Tibial nerve (tissue), 4 donors: ENCODE measurements at regions not wholly inside any gene's neighbourhood (a gene's known extent, or its start where the extent isn't known, plus 50 kb on each side); places are given as distances from the start of the nearest gene placed in this dataset.

Experiments
- DNase-seq, 2 donors: peaks; one replicate each; pipeline ENCODE4 v3.0.0-alpha.2; 2019; ENCODE audit warnings: low spot score in 2 of 2
- H3K27ac ChIP-seq, 4 donors: fragments of 200-600 bp; sonication (generic) in 3 of 4; one replicate each; pipeline ENCODE4 v1.5.1; 2017 to 2019; ENCODE audit warnings: mild to moderate bottlenecking in 1 of 4
- H3K27me3 ChIP-seq, 2 donors: fragments of 200-600 bp; sonication (generic) in 1 of 2; one replicate each; pipeline versions ENCODE4 v1.5.1 to v1.6.0; 2017 to 2019
- H3K36me3 ChIP-seq, 3 donors: fragments of 200-600 bp; sonication (generic); one replicate each; pipeline ENCODE4 v1.5.1; 2018 to 2019
- H3K4me1 ChIP-seq, 4 donors: fragments of 200-600 bp; sonication (generic) in 3 of 4; one replicate each; pipeline ENCODE4 v1.5.1; 2017 to 2019
- H3K4me3 ChIP-seq, 4 donors: fragments of 200-600 bp; sonication (generic) in 3 of 4; one replicate each; pipeline ENCODE4 v1.5.1; 2017 to 2019; ENCODE audit warnings: mild to moderate bottlenecking in 1 of 4, moderate library complexity in 1 of 4
- H3K9me3 ChIP-seq, 4 donors: fragments of 200-600 bp; sonication (generic) in 3 of 4; one replicate each; pipeline ENCODE4 v1.5.1; 2017 to 2019
- CTCF ChIP-seq, 5 experiments: fragments of 200-600 bp in 3 of 5; fragments of 450-650 bp in 2 of 5; sonication (generic) in 3 of 5; IDR thresholded peaks; one replicate each; pipeline ENCODE4 v1.5.1; 2016 to 2019; ENCODE audit warnings: antibody characterized with exemption in 5 of 5, mild to moderate bottlenecking in 3 of 5, moderate library complexity in 2 of 5
- EP300 ChIP-seq, 2 donors: sonication (generic); formaldehyde crosslinking; IDR thresholded peaks; one replicate each; pipeline ENCODE4 v1.6.1; 2017; ENCODE audit warnings: antibody characterized with exemption in 2 of 2, mild to moderate bottlenecking in 1 of 2
- POLR2A ChIP-seq, 2 donors: fragments of 450-650 bp; IDR thresholded peaks; one replicate each; pipeline ENCODE4 v1.6.1; 2017; ENCODE audit warnings: antibody characterized with exemption in 2 of 2, mild to moderate bottlenecking in 2 of 2, moderate library complexity in 2 of 2
- WGBS, 2 donors: methylation state at CpG; one replicate each; pipeline ENCODE4 v1.1.5; 2018; 5-methylcytosine and 5-hydroxymethylcytosine counted together

- DNase-seq, result no peak
- H3K27me3 ChIP-seq, result no peaks in the 10 kb centered on the region
- peak overlapping the region; percentile 76 to 96 (median 88) for H3K27ac ChIP-seq
- peaks cover 0 to 26% (median 6%) of the 10 kb centered on the region in 4 donors for H3K4me1 ChIP-seq
- WGBS, 2 donors, result 21 to 23% methylated on average over 13 of the region's 13 CpGs
- no peaks in the 10 kb centered on the region for H3K9me3 ChIP-seq
- TF ChIP-seq CTCF (IDR thresholded peaks at IDR 0.05) (no peak), EP300 (IDR thresholded peaks at IDR 0.05) (no peak), POLR2A (IDR thresholded peaks at IDR 0.05) (no peak)
- peak overlapping the region; percentile 65 to 90 (median 68) for H3K4me3 ChIP-seq
- H3K36me3 ChIP-seq, result peaks cover 0 to 14% (median 0%) of the 10 kb centered on the region in 3 donors
These were observed 72.4 kb downstream of the HFE start for GRCh38 chr6:26159357-26160273.

- TF ChIP-seq CTCF (IDR thresholded peaks at IDR 0.05), result no peak
- TF ChIP-seq EP300 (IDR thresholded peaks at IDR 0.05), result no peak
- TF ChIP-seq POLR2A (IDR thresholded peaks at IDR 0.05), result no peak
- H3K4me3 ChIP-seq, result no peak overlapping the region
- 94 to 96% methylated on average over 3 of the region's 3 CpGs for WGBS, 2 donors
These were observed 74.1 kb downstream of the HFE start for GRCh38 chr6:26161322-26161721.

GRCh38 chr6:26162399-26162798, 75.2 kb downstream of the HFE start:
- peaks cover 0 to 14% (median 0%) of the 10 kb centered on the region in 3 donors for H3K36me3 ChIP-seq
- no peaks in the 10 kb centered on the region for H3K27me3 ChIP-seq
- no peak for DNase-seq
- no peaks in the 10 kb centered on the region for H3K9me3 ChIP-seq
- TF ChIP-seq POLR2A (IDR thresholded peaks at IDR 0.05) (no peak), EP300 (IDR thresholded peaks at IDR 0.05) (no peak), CTCF (IDR thresholded peaks at IDR 0.05) (no peak)
- H3K4me1 ChIP-seq, result peaks cover 0 to 12% (median 4%) of the 10 kb centered on the region in 4 donors
- no peak overlapping the region for H3K27ac ChIP-seq
- no peak overlapping the region for H3K4me3 ChIP-seq
- WGBS, 2 donors, result 93 to 94% methylated on average over 7 of the region's 7 CpGs

More at GRCh38 chr6:26161322-26161721, 74.1 kb downstream of the HFE start:
- peaks cover 0 to 20% (median 6%) of the 10 kb centered on the region in 4 donors for H3K4me1 ChIP-seq
- peaks cover 0 to 14% (median 0%) of the 10 kb centered on the region in 3 donors for H3K36me3 ChIP-seq
- no peaks in the 10 kb centered on the region for H3K9me3 ChIP-seq
- DNase-seq, result no peak
- H3K27me3 ChIP-seq, result no peaks in the 10 kb centered on the region
- H3K27ac ChIP-seq, result no peak overlapping the region

GRCh38 chr6:26163427-26164119, 76.3 kb downstream of the HFE start:
- H3K4me3 ChIP-seq, result no peak overlapping the region
- no peak for DNase-seq
- H3K27me3 ChIP-seq, result no peaks in the 10 kb centered on the region
- H3K36me3 ChIP-seq, result peaks cover 0 to 14% (median 0%) of the 10 kb centered on the region in 3 donors
- H3K27ac ChIP-seq, result no peak overlapping the region
- TF ChIP-seq CTCF (IDR thresholded peaks at IDR 0.05) (no peak), POLR2A (IDR thresholded peaks at IDR 0.05) (no peak), EP300 (IDR thresholded peaks at IDR 0.05) (no peak)
- no peaks in the 10 kb centered on the region for H3K9me3 ChIP-seq
- 89% methylated on average over 11 of the region's 11 CpGs for WGBS, 2 donors
- H3K4me1 ChIP-seq, result peaks cover 0 to 11% (median 4%) of the 10 kb centered on the region in 4 donors

- Histone ChIP-seq H3K36me3 (peaks cover 0 to 14% (median 0%) of the 10 kb centered on the region in 3 donors), H3K9me3 (no peaks in the 10 kb centered on the region), H3K4me1 (peaks cover 0 to 11% (median 4%) of the 10 kb centered on the region in 4 donors), H3K27me3 (no peaks in the 10 kb centered on the region), H3K4me3 (no peak overlapping the region), H3K27ac (no peak overlapping the region)
- TF ChIP-seq CTCF (IDR thresholded peaks at IDR 0.05), result no peak
- no peak for TF ChIP-seq POLR2A (IDR thresholded peaks at IDR 0.05)
- TF ChIP-seq EP300 (IDR thresholded peaks at IDR 0.05), result no peak
- no peak for DNase-seq
- 50 to 56% methylated on average over 1 of the region's 1 CpG for WGBS, 2 donors
These were observed 76.9 kb downstream of the HFE start for GRCh38 chr6:26164120-26164505.
